Stomach smooth muscle (tissue), 2 donors: ENCODE measurements at regions not wholly inside any gene's neighbourhood (a gene's known extent, or its start where the extent isn't known, plus 50 kb on each side); places are given as distances from the start of the nearest gene placed in this dataset.
"Not testable (repeated sequence)": the region's sequence is repeated elsewhere in the genome, so short reads cannot be mapped to it uniquely, and the experiment has no call there.

Source experiments
- H3K27ac ChIP-seq: one replicate; pipeline ENCODE4 v1.7.0; 2013; ENCODE audit warnings: mild to moderate bottlenecking, low read length, inconsistent platforms
- H3K27me3 ChIP-seq, 2 donors: one replicate each; pipeline ENCODE4 v1.7.0; 2013; ENCODE audit warnings: low read length in 2 of 2; ENCODE audit not compliant: insufficient read depth in 2 of 2, control insufficient read depth in 1 of 2
- H3K36me3 ChIP-seq, 2 donors: one replicate each; pipeline ENCODE4 v1.7.0; 2013; ENCODE audit warnings: low read length in 2 of 2; ENCODE audit not compliant: control insufficient read depth in 2 of 2, insufficient read depth in 2 of 2
- H3K4me1 ChIP-seq: one replicate; pipeline ENCODE4 v1.7.0; 2013; ENCODE audit warnings: low read length; ENCODE audit not compliant: control insufficient read depth, insufficient read depth
- H3K4me3 ChIP-seq, 2 donors: one replicate each; pipeline ENCODE4 v1.7.0; 2013; ENCODE audit warnings: low read length in 2 of 2
- H3K9ac ChIP-seq, 2 donors: one replicate each; pipeline ENCODE4 v1.7.0; 2013; ENCODE audit warnings: low read length in 2 of 2, mild to moderate bottlenecking in 1 of 2
- H3K9me3 ChIP-seq, 2 donors: one replicate each; pipeline ENCODE4 v1.7.0; 2013; ENCODE audit warnings: low read length in 2 of 2; ENCODE audit not compliant: control insufficient read depth in 2 of 2
- donor health status: healthy.
- donor health status: Pancreatic carcinoma.

DNA sequence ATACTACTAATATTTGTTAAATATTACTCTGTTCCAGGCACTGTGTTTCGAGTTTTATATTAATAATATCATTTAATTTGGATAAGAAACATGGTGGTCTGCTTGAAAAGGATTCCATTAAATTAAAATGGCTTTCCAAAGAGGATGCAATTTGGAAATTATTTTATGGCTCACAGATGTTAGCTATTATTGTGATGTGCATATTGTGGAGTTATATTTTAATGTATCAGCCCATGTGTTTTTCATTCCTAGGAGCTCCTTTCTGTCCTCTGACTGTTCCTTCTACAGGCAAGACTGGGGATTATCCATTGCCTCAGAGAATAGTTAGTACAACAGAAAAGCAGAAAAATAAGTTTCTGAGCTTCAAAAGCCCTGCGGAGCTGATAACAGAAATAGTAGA is 376.7 kb upstream of the PDZRN3 start:
- no peak overlapping the region for H3K27ac ChIP-seq
- H3K4me1 ChIP-seq, result no peaks in the 10 kb centered on the region
- H3K36me3 ChIP-seq, result no peaks in the 10 kb centered on the region
- H3K27me3 ChIP-seq, result no peaks in the 10 kb centered on the region
- H3K9ac ChIP-seq, result no peak overlapping the region
- H3K9me3 ChIP-seq, result no peaks in the 10 kb centered on the region
- H3K4me3 ChIP-seq, result no peak overlapping the region

- H3K4me3 ChIP-seq, result no peak overlapping the region
- no peaks in the 10 kb centered on the region for H3K9me3 ChIP-seq
- H3K27ac ChIP-seq, result no peak overlapping the region
- no peaks in the 10 kb centered on the region for H3K4me1 ChIP-seq
- H3K9ac ChIP-seq, result no peak overlapping the region
- no peaks in the 10 kb centered on the region for H3K36me3 ChIP-seq
- H3K27me3 ChIP-seq, result no peaks in the 10 kb centered on the region
Measured at GRCh38 chr3:74000725-74001124, 376.0 kb upstream of the PDZRN3 start.

- Histone ChIP-seq H3K27me3 (no peaks in the 10 kb centered on the region), H3K36me3 (no peaks in the 10 kb centered on the region), H3K4me1 (no peaks in the 10 kb centered on the region), H3K9ac (no peak overlapping the region), H3K9me3 (no peaks in the 10 kb centered on the region), H3K4me3 (no peak overlapping the region), H3K27ac (no peak overlapping the region)
Measured at GRCh38 chr3:73999501-73999900, 374.8 kb upstream of the PDZRN3 start.

DNA sequence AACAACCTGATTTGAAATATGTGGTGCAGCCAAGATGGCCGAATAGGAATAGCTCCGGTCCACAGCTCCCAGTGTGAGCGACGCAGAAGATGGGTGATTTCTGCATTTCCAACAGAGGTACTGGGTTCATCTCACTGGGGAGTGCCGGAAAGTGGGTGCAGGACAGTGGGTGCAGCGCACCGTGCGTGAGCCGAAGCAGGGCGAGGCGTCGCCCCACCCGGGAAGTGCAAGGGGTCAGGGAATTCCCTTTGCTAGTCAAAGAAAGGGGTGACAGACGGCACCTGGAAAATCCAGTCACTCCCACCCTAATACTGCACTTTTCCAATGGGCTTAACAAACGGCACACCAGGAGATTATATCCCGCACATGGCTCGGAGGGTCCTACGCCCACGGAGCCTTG is 365.9 kb upstream of the PDZRN3 start:
- H3K4me3 ChIP-seq, H3K27ac ChIP-seq, H3K4me1 ChIP-seq, H3K36me3 ChIP-seq, H3K27me3 ChIP-seq, H3K9ac ChIP-seq, H3K9me3 ChIP-seq: not testable (repeated sequence)

DNA sequence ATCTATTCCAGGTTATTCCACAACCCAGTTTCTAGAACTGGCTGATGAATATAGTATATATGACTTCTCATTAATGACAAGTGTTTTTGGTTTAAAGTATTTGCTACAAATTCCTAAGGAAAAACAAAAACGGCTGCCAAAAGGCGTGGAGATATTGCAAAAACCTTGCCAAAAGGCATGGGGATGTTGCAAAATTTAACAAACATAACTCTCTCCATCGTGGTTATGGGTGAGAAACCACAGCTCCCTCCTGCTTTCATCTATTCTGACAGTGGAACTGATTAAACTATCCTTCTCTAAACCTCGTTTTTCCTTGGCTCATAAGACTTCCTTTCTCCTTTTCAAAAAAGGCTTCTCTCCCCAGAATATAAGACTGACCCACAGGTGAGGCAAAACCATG is 342.0 kb upstream of the PDZRN3 start:
- no peaks in the 10 kb centered on the region for H3K4me1 ChIP-seq
- H3K27ac ChIP-seq, result no peak overlapping the region
- no peak overlapping the region for H3K9ac ChIP-seq
- H3K4me3 ChIP-seq, result no peak overlapping the region
- no peaks in the 10 kb centered on the region for H3K9me3 ChIP-seq
- H3K36me3 ChIP-seq, result no peaks in the 10 kb centered on the region
- no peaks in the 10 kb centered on the region for H3K27me3 ChIP-seq

GRCh38 chr3:73964818-73965217 is 340.1 kb upstream of the PDZRN3 start:
- Histone ChIP-seq H3K4me3 (no peak overlapping the region), H3K9me3 (no peaks in the 10 kb centered on the region), H3K4me1 (no peaks in the 10 kb centered on the region), H3K9ac (no peak overlapping the region), H3K27me3 (no peaks in the 10 kb centered on the region), H3K27ac (no peak overlapping the region), H3K36me3 (no peaks in the 10 kb centered on the region)

DNA sequence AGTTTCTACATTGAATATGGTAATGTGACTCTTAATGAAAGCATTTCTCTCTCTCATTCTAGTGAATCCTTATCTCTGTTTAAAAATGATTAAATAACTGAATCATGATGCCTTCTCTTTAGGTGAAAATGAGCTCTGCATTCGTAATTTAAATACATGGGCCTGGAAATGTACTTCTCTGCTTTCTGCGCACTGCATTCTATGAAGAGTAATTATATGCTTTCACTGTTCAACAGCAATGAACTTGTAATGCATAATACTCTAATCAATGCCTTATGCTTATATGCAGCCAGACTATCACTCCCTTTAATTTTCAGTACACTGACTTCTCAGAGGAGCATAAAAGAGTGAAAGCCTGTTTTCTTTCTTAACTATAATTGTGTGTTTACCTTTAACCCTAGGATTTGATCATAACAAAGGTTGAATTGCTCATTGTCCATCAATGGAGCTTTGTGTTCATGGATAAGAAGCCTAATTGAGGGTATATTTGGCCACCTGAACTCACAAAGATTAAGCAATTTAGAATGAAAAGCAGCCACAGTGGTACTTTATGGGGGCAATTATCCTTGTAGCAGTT is 330.8 kb upstream of the PDZRN3 start:
- H3K9ac ChIP-seq, result no peak overlapping the region
- peaks cover 0 to 2% of the 10 kb centered on the region in 2 donors for H3K9me3 ChIP-seq
- H3K27ac ChIP-seq, result no peak overlapping the region
- H3K27me3 ChIP-seq, result no peaks in the 10 kb centered on the region
- no peaks in the 10 kb centered on the region for H3K36me3 ChIP-seq
- no peak overlapping the region for H3K4me3 ChIP-seq
- H3K4me1 ChIP-seq, result no peaks in the 10 kb centered on the region

DNA sequence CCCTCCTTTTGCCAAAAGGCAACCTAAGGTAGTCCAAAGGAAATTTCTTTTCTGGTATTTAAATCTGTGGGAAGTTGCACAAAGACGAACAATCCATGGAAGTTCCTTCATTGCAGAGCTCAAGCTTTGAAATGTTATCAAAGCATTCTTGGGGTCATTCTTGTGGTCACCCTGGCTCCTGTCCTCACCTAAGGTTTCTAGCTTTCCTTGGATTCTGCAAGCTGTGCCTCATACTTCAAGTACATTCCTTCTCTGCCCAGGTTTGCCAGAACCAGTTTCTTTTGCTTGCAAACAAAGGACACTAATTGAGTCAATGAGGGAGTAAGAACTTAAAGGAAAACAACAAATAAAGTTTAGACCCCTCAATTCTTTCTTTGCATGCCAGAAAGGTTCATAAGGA is 329.8 kb upstream of the PDZRN3 start:
- H3K4me1 ChIP-seq, result no peaks in the 10 kb centered on the region
- H3K36me3 ChIP-seq, result no peaks in the 10 kb centered on the region

DNA sequence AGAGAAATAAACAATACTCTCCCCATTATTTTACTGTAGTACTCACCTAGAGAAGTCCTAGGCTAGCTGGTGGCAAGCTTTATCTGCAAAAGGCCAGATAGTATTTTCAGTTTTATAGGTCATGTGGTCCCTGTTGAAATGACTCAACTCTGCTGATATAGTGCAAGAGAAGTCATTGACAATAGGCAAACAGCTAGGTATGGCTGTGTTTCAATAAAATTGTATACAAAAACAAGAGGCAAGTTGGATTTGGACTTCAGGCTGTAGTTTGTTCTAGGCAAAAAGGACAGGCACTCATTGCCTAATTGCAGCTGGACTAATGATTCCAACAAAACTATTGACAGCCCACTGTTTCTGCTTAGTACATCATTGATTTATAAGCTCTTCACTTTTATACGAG is 328.0 kb upstream of the PDZRN3 start:
- Histone ChIP-seq H3K9ac (no peak overlapping the region), H3K27ac (no peak overlapping the region), H3K9me3 (no peaks in the 10 kb centered on the region), H3K27me3 (no peaks in the 10 kb centered on the region), H3K4me1 (no peaks in the 10 kb centered on the region), H3K36me3 (no peaks in the 10 kb centered on the region), H3K4me3 (no peak overlapping the region)

More for the DNA sequence above, 329.8 kb upstream of the PDZRN3 start:
- Histone ChIP-seq H3K9ac (no peak overlapping the region), H3K9me3 (peaks cover 0 to 2% of the 10 kb centered on the region in 2 donors), H3K4me3 (no peak overlapping the region), H3K27ac (no peak overlapping the region), H3K27me3 (no peaks in the 10 kb centered on the region)

GRCh38 chr3:73950865-73951558 is 326.3 kb upstream of the PDZRN3 start:
- Histone ChIP-seq H3K9me3 (no peaks in the 10 kb centered on the region), H3K9ac (no peak overlapping the region), H3K4me3 (no peak overlapping the region), H3K27me3 (no peaks in the 10 kb centered on the region), H3K4me1 (no peaks in the 10 kb centered on the region), H3K27ac (no peak overlapping the region), H3K36me3 (no peaks in the 10 kb centered on the region)

DNA sequence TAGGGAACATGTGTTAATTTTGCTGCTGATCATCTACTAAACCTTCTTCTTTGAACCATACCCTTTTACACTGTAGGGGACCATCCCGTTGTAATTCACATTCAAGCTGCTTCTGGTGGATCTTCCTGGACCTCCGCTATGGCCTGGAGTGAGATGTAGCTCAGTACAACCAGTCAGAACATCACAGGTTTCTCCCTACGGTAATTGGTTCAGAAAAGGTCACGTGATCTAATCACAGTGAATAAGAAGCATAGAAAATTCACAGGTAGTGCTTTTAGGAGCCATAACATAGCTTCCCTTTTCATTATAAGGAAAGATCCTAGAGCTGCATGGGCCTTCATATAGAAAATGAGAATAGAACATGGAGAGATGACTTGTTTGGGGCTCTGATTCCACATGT is 320.8 kb upstream of the PDZRN3 start:
- H3K27ac ChIP-seq, result no peak overlapping the region
- H3K4me1 ChIP-seq, result no peaks in the 10 kb centered on the region
- H3K9ac ChIP-seq, result no peak overlapping the region
- H3K9me3 ChIP-seq, result no peaks in the 10 kb centered on the region
- no peak overlapping the region for H3K4me3 ChIP-seq
- H3K36me3 ChIP-seq, result no peaks in the 10 kb centered on the region
- H3K27me3 ChIP-seq, result no peaks in the 10 kb centered on the region
